Ishikawa (cell line): ENCODE measurements at regions not wholly inside any gene's neighbourhood (a gene's known extent, or its start where the extent isn't known, plus 50 kb on each side); places are given as distances from the start of the nearest gene placed in this dataset.

ENCODE experiments used
- CEBPB ChIP-seq: IDR thresholded peaks from 2 replicates; pipeline ENCODE4 v1.6.1; 2012
- CREB1 ChIP-seq: IDR thresholded peaks from 2 replicates; pipeline ENCODE4 v1.6.1; 2012; ENCODE audit warnings: low read depth
- EGR1 ChIP-seq: IDR thresholded peaks from 2 replicates; pipeline ENCODE4 v1.6.1; 2012
- EP300 ChIP-seq: IDR thresholded peaks from 2 replicates; pipeline ENCODE4 v1.6.1; 2012; ENCODE audit warnings: borderline replicate concordance
- FOXM1 ChIP-seq: IDR thresholded peaks from 2 replicates; pipeline ENCODE4 v1.6.1; 2012; ENCODE audit warnings: low read depth, borderline replicate concordance
- NFIC ChIP-seq: IDR thresholded peaks from 2 replicates; pipeline ENCODE4 v1.6.1; 2012
- RAD21 ChIP-seq: IDR thresholded peaks from 2 replicates; pipeline ENCODE4 v1.6.1; 2012; ENCODE audit warnings: low read depth
- TAF1 ChIP-seq: IDR thresholded peaks from 2 replicates; pipeline ENCODE4 v1.6.1; 2012; ENCODE audit warnings: low read depth, mild to moderate bottlenecking
- TCF12 ChIP-seq: IDR thresholded peaks from 2 replicates; pipeline ENCODE4 v1.6.1; 2012; ENCODE audit warnings: low read depth
- TEAD4 ChIP-seq: IDR thresholded peaks from 2 replicates; pipeline ENCODE4 v1.6.1; 2012
- YY1 ChIP-seq: IDR thresholded peaks from 2 replicates; pipeline ENCODE4 v1.6.1; 2012; ENCODE audit warnings: low read depth
- ZBTB7A ChIP-seq: IDR thresholded peaks from 2 replicates; pipeline ENCODE4 v1.6.1; 2012; ENCODE audit warnings: low read depth
- TF ChIP-seq, protein P1 (sequence below): IDR thresholded peaks from 2 replicates; pipeline ENCODE4 v1.6.1; 2012
- TF ChIP-seq, protein P2 (sequence below): IDR thresholded peaks from 2 replicates; pipeline ENCODE4 v1.6.1; 2012
- TF ChIP-seq, protein P3 (sequence below): IDR thresholded peaks from 2 replicates; pipeline ENCODE4 v1.6.1; 2012; ENCODE audit warnings: low read depth, mild to moderate bottlenecking

DNA sequence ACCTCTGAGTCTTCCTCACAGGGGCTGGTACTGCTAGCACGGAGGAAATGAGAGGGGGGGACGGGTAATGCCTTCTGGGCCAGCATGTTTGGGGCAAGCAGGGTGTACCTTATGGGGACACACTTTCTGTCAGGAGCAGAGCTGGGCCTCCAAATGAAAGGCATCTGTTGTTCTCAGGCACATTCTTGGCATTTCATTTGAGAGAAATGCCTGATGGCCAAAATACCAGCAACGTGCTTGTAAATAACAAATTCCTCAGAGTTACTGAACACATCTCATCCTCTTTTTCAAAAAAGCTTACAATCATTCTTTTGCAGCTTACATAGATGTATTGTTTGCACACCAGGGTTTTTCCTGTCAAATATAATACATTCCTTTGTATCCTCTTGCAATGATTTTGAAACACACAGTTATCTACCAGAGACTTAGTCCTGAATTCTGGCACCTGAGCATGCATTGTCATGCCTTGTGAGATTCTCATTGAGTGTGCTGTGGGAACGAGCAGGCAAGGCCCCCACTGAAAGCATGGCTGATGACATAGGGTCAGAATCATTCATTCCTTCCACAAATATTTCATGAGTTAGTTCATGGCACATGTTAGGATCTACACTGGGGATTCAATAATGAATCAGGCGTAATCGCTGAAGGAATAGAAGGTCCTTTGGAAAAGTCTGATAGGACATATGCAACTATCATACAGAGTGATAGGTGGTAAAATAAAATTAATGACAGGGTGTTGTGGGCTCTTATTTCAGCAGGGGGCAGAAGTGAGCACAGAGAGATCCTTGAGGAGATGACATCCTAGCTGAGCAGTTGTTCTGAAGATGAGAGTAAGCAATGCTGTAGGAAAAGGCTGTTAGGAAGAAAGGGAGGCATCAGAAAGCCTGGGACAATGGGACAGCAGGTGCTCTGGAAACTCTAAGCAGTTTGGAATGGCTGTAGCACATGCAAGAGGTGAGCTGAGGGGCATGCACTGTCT lies 260.9 kb upstream of the TUT7 start:
- peak; percentile 27 for TF ChIP-seq RAD21
- TF ChIP-seq YY1, result no peak

DNA sequence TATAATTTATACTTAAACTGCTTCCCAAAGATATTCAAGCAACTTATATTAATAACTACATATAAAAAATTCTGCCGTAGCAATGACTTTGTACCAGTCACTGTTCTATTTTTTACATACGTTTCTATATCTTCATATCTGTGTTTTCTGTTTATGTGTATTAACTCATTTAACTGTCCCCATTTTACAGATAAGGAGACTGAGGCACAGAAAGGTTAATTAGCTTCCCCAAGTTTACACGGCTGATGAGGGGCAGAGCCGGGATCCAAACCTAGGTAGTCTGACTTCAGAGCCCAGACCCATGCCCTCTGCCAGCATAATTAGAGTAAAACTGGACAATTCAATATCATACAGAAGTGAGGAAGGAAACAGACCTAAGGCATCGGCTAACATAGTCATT lies 259.7 kb upstream of the TUT7 start:
- TF ChIP-seq, protein P1, sequence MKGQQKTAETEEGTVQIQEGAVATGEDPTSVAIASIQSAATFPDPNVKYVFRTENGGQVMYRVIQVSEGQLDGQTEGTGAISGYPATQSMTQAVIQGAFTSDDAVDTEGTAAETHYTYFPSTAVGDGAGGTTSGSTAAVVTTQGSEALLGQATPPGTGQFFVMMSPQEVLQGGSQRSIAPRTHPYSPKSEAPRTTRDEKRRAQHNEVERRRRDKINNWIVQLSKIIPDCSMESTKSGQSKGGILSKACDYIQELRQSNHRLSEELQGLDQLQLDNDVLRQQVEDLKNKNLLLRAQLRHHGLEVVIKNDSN, result no peak
- no peak for TF ChIP-seq TAF1
- no peak for TF ChIP-seq TCF12
- no peak for TF ChIP-seq TEAD4
- TF ChIP-seq CEBPB, result no peak
- TF ChIP-seq FOXM1, result no peak
- TF ChIP-seq RAD21, result no peak

DNA sequence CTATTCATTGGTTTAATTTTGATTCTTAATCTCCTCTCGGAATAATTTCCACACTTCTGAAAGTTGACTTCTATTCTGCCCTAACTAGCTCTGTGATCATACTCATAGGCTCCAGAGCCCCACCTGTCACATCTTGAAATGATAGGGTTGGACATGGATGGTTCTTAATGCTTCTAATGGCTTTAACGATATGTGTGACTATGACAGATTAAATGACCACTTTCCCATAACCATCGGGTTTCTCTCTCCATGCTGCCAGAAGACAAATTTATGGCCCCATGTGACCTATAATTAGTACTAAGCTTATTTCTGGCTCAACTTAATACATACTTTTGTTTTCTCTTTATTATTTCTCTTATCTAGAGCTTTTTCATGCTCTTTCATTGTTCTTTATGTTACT lies 251.1 kb upstream of the TUT7 start:
- no peak for TF ChIP-seq CEBPB
- no peak for TF ChIP-seq NFIC
- TF ChIP-seq EGR1, result no peak
- no peak for TF ChIP-seq RAD21
- TF ChIP-seq ZBTB7A, result no peak
- TF ChIP-seq TCF12, result no peak
- no peak for TF ChIP-seq TEAD4
- TF ChIP-seq, protein P1, result no peak
- no peak for TF ChIP-seq CREB1
- TF ChIP-seq EP300, result no peak
- no peak for TF ChIP-seq FOXM1
- TF ChIP-seq, protein P2, sequence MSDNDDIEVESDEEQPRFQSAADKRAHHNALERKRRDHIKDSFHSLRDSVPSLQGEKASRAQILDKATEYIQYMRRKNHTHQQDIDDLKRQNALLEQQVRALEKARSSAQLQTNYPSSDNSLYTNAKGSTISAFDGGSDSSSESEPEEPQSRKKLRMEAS, result no peak
- no peak for TF ChIP-seq TAF1
- TF ChIP-seq, protein P3, sequence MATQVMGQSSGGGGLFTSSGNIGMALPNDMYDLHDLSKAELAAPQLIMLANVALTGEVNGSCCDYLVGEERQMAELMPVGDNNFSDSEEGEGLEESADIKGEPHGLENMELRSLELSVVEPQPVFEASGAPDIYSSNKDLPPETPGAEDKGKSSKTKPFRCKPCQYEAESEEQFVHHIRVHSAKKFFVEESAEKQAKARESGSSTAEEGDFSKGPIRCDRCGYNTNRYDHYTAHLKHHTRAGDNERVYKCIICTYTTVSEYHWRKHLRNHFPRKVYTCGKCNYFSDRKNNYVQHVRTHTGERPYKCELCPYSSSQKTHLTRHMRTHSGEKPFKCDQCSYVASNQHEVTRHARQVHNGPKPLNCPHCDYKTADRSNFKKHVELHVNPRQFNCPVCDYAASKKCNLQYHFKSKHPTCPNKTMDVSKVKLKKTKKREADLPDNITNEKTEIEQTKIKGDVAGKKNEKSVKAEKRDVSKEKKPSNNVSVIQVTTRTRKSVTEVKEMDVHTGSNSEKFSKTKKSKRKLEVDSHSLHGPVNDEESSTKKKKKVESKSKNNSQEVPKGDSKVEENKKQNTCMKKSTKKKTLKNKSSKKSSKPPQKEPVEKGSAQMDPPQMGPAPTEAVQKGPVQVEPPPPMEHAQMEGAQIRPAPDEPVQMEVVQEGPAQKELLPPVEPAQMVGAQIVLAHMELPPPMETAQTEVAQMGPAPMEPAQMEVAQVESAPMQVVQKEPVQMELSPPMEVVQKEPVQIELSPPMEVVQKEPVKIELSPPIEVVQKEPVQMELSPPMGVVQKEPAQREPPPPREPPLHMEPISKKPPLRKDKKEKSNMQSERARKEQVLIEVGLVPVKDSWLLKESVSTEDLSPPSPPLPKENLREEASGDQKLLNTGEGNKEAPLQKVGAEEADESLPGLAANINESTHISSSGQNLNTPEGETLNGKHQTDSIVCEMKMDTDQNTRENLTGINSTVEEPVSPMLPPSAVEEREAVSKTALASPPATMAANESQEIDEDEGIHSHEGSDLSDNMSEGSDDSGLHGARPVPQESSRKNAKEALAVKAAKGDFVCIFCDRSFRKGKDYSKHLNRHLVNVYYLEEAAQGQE, result no peak
- TF ChIP-seq YY1, result no peak

DNA sequence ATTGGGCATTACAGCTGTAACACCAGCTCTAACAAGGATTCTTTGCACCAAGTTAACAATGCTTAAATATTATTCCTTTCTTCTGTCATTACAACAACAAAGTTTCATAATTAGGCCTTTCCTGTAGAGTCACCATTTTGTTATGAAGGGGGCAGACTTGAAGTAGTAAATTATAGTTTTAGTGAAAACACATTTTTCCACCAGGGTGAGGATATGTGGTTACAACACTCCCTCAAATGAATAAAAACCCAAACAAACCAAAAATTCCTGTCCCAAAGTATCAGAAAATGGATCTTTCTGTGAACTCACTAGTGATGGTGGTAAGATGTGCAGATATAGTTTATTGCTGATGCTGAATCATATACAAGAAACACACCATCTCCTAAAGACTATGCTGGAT lies 250.5 kb upstream of the TUT7 start:
- TF ChIP-seq YY1 (no peak), TEAD4 (no peak), RAD21 (no peak), EGR1 (no peak), CREB1 (no peak), EP300 (no peak)
- TF ChIP-seq, protein P3, result no peak

DNA sequence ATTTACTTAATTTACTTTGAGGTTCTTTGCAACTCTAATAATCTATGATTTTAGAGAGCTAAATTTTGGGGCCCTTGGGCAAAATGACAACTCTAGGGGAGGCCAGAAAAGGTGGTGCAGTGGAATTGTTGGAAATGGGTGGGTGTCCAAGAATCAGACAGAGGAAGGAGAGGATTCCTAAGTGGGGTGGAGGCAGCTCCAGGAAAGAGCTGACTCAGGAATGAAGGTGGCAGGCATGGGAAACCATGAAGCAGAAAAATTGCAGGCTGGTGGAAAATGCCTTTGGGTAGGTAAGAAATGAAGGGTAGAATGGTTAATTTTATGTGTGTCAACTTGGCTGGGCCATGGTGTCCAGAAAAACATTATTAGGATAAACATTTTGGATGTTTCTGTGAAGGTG lies 248.5 kb upstream of the TUT7 start:
- TF ChIP-seq TCF12 (no peak), TAF1 (no peak), RAD21 (no peak), YY1 (no peak), ZBTB7A (no peak), TEAD4 (no peak), EP300 (no peak), NFIC (no peak), FOXM1 (no peak), CEBPB (no peak), CREB1 (no peak), EGR1 (no peak)
- TF ChIP-seq, protein P3, result no peak
- TF ChIP-seq, protein P1, result no peak
- TF ChIP-seq, protein P2, result no peak
